HG03280 (cell line): ENCODE measurements at regions not wholly inside any gene's neighbourhood (a gene's known extent, or its start where the extent isn't known, plus 50 kb on each side); places are given as distances from the start of the nearest gene placed in this dataset.

Source experiments
- ATAC-seq: cut with Tn5 transposase; IDR thresholded peaks from one replicate; pipeline ENCODE4 v1.9.1; 2021; ENCODE audit warnings: mild to moderate bottlenecking, moderate library complexity; ENCODE audit not compliant: unreplicated experiment

- ATAC-seq: no peak
Measured at GRCh38 chr11:8323161-8323935, 59.7 kb upstream of the LMO1 start.

DNA sequence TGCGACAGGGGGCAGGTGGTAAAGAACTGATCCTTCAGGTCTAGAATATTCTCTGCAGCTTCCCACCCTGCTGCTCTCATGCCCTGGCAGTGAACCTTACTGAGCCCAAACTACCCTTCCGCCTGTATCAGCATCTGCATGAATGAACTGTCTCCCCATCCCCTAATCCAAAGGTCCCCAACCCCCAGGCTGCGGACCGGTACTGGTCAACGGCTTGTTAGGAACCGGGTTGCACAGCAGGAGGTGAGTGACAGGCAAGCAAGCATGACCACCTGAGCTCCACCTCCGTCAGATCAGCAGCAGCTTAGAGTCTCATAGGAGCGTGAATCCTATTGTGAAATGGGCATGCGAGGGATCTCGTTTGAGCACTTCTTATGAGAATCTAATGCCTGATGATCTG, 58.2 kb upstream of the LMO1 start:
- ATAC-seq: no peak

GRCh38 chr11:8320076-8320475, 56.4 kb upstream of the LMO1 start:
- ATAC-seq: no peak

DNA sequence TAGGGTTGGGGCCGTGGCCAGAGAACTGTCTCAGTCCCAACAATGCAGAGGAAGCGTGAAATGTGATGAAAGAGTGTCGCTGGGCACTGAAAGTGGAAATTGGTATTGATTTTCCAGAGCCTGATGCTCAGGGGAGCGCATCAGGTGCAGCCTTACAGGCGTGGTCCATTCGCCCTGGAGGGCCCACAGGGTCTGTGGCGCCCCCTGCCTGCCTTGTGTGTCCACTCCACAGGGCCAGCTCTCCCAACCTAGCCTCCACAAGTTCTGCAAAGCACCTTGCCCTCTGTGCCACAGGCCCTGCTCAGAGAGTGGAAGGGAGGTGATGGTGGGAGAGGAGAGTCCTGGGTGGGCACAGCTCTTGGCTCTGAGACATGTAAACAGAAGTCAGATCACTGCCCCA, 54.9 kb upstream of the LMO1 start:
- ATAC-seq: no peak

DNA sequence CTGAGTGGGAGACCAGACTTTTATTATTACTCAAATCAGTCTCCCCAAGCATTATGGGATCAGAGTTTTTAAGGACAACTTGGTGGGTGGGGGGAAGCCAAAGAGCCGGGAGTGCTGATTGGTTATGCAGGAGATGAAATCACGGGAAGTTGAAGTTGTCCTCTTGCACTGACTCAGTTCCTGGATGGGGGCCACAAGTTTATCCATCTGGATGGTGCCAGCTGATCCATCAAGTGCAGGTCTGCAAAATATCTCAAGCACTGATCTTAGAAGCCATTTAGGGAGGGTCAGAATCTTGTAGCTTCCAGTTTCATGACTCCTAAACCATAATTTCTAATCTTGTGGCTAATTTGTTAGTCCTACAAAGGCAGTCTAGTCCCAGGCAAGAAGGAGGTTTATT, 53.5 kb upstream of the LMO1 start:
- ATAC-seq: no peak

DNA sequence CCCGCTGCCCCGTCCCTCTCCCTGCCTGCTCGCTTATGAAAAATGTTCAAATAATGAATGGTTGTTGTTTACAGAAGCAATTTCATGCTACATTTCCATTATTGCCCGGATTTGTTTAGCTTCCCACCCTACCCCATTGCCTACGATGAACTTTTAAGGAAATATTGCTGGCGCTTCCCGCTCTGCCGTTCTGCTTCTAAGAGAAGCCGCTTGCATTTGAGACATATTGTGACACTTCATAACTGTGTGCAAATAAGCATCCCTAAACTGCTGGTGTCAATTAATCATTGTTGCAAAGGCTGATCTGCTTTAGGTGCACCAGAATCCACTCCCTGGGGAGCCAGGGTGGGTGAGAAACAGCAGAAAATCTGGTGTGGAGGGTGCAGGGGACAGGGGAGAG, 52.3 kb upstream of the LMO1 start:
- no peak for ATAC-seq

GRCh38 chr11:8315463-8315862, 51.8 kb upstream of the LMO1 start:
- ATAC-seq: no peak

DNA sequence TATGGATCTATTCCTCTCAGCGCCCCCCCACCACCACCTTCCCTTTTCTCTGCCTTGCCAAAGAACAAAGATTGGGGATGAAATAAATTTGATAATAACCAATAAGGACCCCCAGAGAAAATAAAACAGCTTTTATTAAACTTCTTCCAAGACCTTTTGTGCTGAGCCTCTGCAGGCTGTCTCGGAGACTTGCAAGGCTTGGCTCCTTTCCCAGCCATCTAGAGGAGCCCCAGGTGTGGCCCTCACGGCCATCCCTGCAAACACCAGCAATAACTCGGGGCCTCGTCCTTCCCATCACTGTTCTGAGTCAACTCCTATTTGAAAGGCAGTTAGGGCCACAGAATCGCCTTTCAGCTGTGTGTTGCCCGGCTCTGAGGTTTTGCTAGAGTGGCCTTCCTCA, 51.2 kb upstream of the LMO1 start:
- no peak for ATAC-seq

- ATAC-seq: no peak
Measured at GRCh38 chr11:8313504-8314090, 49.9 kb upstream of the LMO1 start.
